Spleen (tissue), 11 donors: ENCODE measurements at regions not wholly inside any gene's neighbourhood (a gene's known extent, or its start where the extent isn't known, plus 50 kb on each side); places are given as distances from the start of the nearest gene placed in this dataset.

Experiments
- DNase-seq: peaks from one replicate; pipeline ENCODE4 v3.0.0-alpha.2; 2020
- H3K27ac ChIP-seq, 8 donors: fragments of 200-600 bp; sonication (generic) in 7 of 8; 1 replicate in 4 of 8; 2 replicates in 4 of 8; pipeline versions ENCODE4 v1.5.0 to v1.8.0; 2016 to 2021; ENCODE audit warnings: inconsistent platforms in 4 of 8, mild to moderate bottlenecking in 4 of 8, moderate library complexity in 1 of 8
- H3K27me3 ChIP-seq, 7 donors: fragments of 200-600 bp; sonication (generic) in 6 of 7; replicated peaks in 1 of 7; 1 replicate in 4 of 7; 2 replicates in 3 of 7; pipeline versions ENCODE4 v1.5.0 to v1.8.0; 2016 to 2021; ENCODE audit warnings: inconsistent platforms in 3 of 7, mild to moderate bottlenecking in 1 of 7
- H3K36me3 ChIP-seq, 6 donors: fragments of 200-600 bp; sonication (generic) in 5 of 6; 1 replicate in 4 of 6; 2 replicates in 2 of 6; pipeline versions ENCODE4 v1.5.0 to v1.8.0; 2016 to 2021; ENCODE audit warnings: inconsistent platforms in 2 of 6
- H3K4me1 ChIP-seq, 6 donors: fragments of 200-600 bp; sonication (generic) in 5 of 6; 1 replicate in 3 of 6; 2 replicates in 3 of 6; pipeline versions ENCODE4 v1.5.0 to v1.8.0; 2016 to 2021; ENCODE audit warnings: inconsistent platforms in 3 of 6
- H3K4me3 ChIP-seq, 8 donors: fragments of 200-600 bp; sonication (generic) in 7 of 8; 1 replicate in 4 of 8; 2 replicates in 4 of 8; pipeline versions ENCODE4 v1.5.0 to v1.8.0; 2016 to 2021; ENCODE audit warnings: inconsistent platforms in 4 of 8, mild to moderate bottlenecking in 4 of 8, moderate library complexity in 2 of 8
- H3K9me3 ChIP-seq, 8 donors: fragments of 200-600 bp; sonication (generic) in 7 of 8; 1 replicate in 4 of 8; 2 replicates in 4 of 8; pipeline versions ENCODE4 v1.5.0 to v1.8.0; 2016 to 2021; ENCODE audit warnings: inconsistent platforms in 4 of 8
- POLR2A ChIP-seq, 3 donors: fragments of 450-650 bp; IDR thresholded peaks; one replicate each; pipeline ENCODE4 v1.5.1; 2017; ENCODE audit warnings: antibody characterized with exemption in 3 of 3, mild to moderate bottlenecking in 1 of 3
- POLR2AphosphoS5 ChIP-seq, 3 donors: sonication (generic); formaldehyde crosslinking; IDR thresholded peaks; one replicate each; pipeline ENCODE4 v1.5.1; 2017; ENCODE audit warnings: antibody characterized with exemption in 3 of 3
- WGBS, 5 donors: extraction: QIAGEN DNeasy Blood & Tissue Kit in 3 of 5; methylation state at CpG; one replicate each; pipeline versions ENCODE4 v1.1.5 to v1.1.7; 2013 to 2018; 5-methylcytosine and 5-hydroxymethylcytosine counted together
- intact Hi-C: fragments of 100-400 bp; cut with DNase I; formaldehyde crosslinking; loops from one replicate; pipeline ENCODE4 v1.15.0; 2023; ENCODE audit warnings: low total_unique reads
- TF ChIP-seq, protein P1 (sequence below), 11 experiments: fragments of 200-600 bp in 7 of 11; fragments of 450-650 bp in 4 of 11; sonication (generic) in 4 of 11; IDR thresholded peaks in 8 of 11; conservative IDR thresholded peaks in 3 of 11; 1 replicate in 7 of 11; 2 replicates in 4 of 11; pipeline versions ENCODE4 v1.4.0 to v1.8.0; 2016 to 2021; ENCODE audit warnings: antibody characterized with exemption in 11 of 11, inconsistent platforms in 4 of 11, mild to moderate bottlenecking in 1 of 11
- donor health status: healthy with polysubstance abuse.
- donor health status: DM: no; HTN: no; CAD: no; lungs with moderate emphysema.
- donor health status: DM: no; HTN: no; CAD: no.
- donor health status: Bipolar disorder and iron deficiency.
- donor health status: healthy.
- donor health status: DM: no; HTN: no; CAD: no.
- donor health status: DM: yes; HTN: yes; CAD: no.

GRCh38 chr10:63077800-63078199, 55.3 kb upstream of the NRBF2 start:
- H3K36me3 ChIP-seq = no peaks in the 10 kb centered on the region
- no peaks in the 10 kb centered on the region for H3K4me1 ChIP-seq
- H3K9me3 ChIP-seq = no peaks in the 10 kb centered on the region
- DNase-seq = no peak
- intact Hi-C loops = no loop called here
- H3K27ac ChIP-seq = no peak overlapping the region
- TF ChIP-seq, protein P1, sequence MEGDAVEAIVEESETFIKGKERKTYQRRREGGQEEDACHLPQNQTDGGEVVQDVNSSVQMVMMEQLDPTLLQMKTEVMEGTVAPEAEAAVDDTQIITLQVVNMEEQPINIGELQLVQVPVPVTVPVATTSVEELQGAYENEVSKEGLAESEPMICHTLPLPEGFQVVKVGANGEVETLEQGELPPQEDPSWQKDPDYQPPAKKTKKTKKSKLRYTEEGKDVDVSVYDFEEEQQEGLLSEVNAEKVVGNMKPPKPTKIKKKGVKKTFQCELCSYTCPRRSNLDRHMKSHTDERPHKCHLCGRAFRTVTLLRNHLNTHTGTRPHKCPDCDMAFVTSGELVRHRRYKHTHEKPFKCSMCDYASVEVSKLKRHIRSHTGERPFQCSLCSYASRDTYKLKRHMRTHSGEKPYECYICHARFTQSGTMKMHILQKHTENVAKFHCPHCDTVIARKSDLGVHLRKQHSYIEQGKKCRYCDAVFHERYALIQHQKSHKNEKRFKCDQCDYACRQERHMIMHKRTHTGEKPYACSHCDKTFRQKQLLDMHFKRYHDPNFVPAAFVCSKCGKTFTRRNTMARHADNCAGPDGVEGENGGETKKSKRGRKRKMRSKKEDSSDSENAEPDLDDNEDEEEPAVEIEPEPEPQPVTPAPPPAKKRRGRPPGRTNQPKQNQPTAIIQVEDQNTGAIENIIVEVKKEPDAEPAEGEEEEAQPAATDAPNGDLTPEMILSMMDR (IDR thresholded peaks at IDR 0.05 in 8 of 11, conservative IDR thresholded peaks at IDR 0.05 in 3 of 11) = no peak
- TF ChIP-seq POLR2AphosphoS5 (IDR thresholded peaks at IDR 0.05) (no peak), POLR2A (IDR thresholded peaks at IDR 0.05) (no peak)
- no peak overlapping the region for H3K4me3 ChIP-seq
- WGBS, 5 donors = 81 to 92% (median 88%) methylated on average over 4 of the region's 4 CpGs
- no peaks in the 10 kb centered on the region for H3K27me3 ChIP-seq

GRCh38 chr10:63072951-63073350, 60.2 kb upstream of the NRBF2 start:
- TF ChIP-seq, protein P1 (IDR thresholded peaks at IDR 0.05 in 8 of 11, conservative IDR thresholded peaks at IDR 0.05 in 3 of 11) = no peak
- no peak for TF ChIP-seq POLR2A (IDR thresholded peaks at IDR 0.05)
- TF ChIP-seq POLR2AphosphoS5 (IDR thresholded peaks at IDR 0.05) = no peak
- Histone ChIP-seq H3K27me3 (peaks cover 0 to 7% (median 0%) of the 10 kb centered on the region in 7 donors), H3K4me1 (peaks cover 0 to 5% (median 0%) of the 10 kb centered on the region in 6 donors), H3K9me3 (no peaks in the 10 kb centered on the region), H3K36me3 (no peaks in the 10 kb centered on the region), H3K27ac (no peak overlapping the region), H3K4me3 (no peak overlapping the region)
- DNase-seq = no peak
- intact Hi-C loops = no loop called here
- WGBS, 5 donors = 85 to 95% (median 87%) methylated on average over 8 to 11 of the region's 11 CpGs

DNA sequence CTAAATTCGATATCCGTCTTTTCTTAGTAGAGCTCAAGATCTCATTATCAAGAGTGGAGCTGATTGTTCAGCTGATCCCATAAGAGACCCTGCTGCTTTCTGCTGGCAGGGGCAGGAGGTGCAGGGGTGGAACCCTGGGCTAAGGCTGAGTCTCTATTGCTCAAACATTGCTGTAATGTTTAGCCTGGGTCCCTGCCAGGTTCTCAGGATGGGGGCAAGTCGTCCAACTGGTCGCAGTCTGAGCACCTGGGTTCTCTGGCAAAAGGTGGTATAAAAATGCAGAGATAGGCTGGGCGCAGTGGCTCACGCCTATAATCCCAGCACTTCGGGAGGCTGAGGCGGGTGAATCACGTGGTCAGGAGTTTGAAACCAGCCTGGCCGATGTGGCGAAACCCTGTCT, 62.0 kb upstream of the NRBF2 start:
- intact Hi-C loops = no loop called here
- WGBS, 5 donors = 83 to 95% (median 89%) methylated on average over 11 of the region's 11 CpGs
- H3K27me3 ChIP-seq = peaks cover 0 to 15% (median 0%) of the 10 kb centered on the region in 7 donors
- no peak overlapping the region for H3K27ac ChIP-seq
- no peaks in the 10 kb centered on the region for H3K36me3 ChIP-seq
- no peak for DNase-seq
- H3K4me3 ChIP-seq = no peak overlapping the region
- TF ChIP-seq POLR2AphosphoS5 (IDR thresholded peaks at IDR 0.05) (no peak), POLR2A (IDR thresholded peaks at IDR 0.05) (no peak)
- TF ChIP-seq, protein P1 (IDR thresholded peaks at IDR 0.05 in 8 of 11, conservative IDR thresholded peaks at IDR 0.05 in 3 of 11) = no peak
- no peaks in the 10 kb centered on the region for H3K9me3 ChIP-seq
- H3K4me1 ChIP-seq = peaks cover 0 to 6% (median 0%) of the 10 kb centered on the region in 6 donors

DNA sequence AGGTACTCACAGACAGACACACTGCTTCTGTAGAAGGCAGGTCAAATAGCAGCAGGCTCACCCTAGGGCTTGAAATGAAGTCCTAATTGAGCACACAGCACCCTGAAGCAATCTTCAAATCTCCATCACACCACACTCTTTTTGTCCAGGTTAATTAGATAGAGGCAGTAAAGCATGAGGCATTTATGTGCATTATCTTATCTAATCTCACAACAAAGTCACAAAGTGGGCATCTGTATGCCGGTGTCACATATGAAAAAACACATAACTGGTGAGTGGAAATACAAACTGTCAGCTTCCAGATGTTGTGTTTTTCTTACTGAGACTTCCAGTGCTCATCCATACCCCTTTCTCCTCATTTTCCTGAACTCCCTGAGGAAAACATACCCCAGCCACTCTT, 63.8 kb upstream of the NRBF2 start:
- no peaks in the 10 kb centered on the region for H3K9me3 ChIP-seq
- TF ChIP-seq POLR2AphosphoS5 (IDR thresholded peaks at IDR 0.05) = no peak
- TF ChIP-seq, protein P1 (IDR thresholded peaks at IDR 0.05 in 8 of 11, conservative IDR thresholded peaks at IDR 0.05 in 3 of 11) = no peak
- no peak for TF ChIP-seq POLR2A (IDR thresholded peaks at IDR 0.05)
- 81 to 96% (median 89%) methylated on average over 1 of the region's 1 CpG for WGBS, 5 donors
- no peaks in the 10 kb centered on the region for H3K36me3 ChIP-seq
- H3K27me3 ChIP-seq = peaks cover 0 to 22% (median 0%) of the 10 kb centered on the region in 7 donors
- intact Hi-C loops = no loop called here
- H3K4me3 ChIP-seq = no peak overlapping the region
- peaks cover 0 to 6% (median 0%) of the 10 kb centered on the region in 6 donors for H3K4me1 ChIP-seq
- H3K27ac ChIP-seq = no peak overlapping the region
- DNase-seq = no peak
